Fibroblast of pulmonary artery (primary cell): ENCODE measurements at regions not wholly inside any gene's neighbourhood (a gene's known extent, or its start where the extent isn't known, plus 50 kb on each side); places are given as distances from the start of the nearest gene placed in this dataset.
A peak's percentile ranks its signal among the peaks of the same experiment; 100 is the strongest.

Experiments used
- DNase-seq: peaks from one replicate; pipeline ENCODE4 v3.0.0-alpha.2; 2010; ENCODE audit warnings: low read depth
- H3K4me3 ChIP-seq: replicated peaks from 2 replicates; pipeline ENCODE4 v1.5.1; 2011; ENCODE audit warnings: low read depth, mild to moderate bottlenecking, control low read depth, low read length, moderate library complexity
- TF ChIP-seq, protein P1 (sequence below): IDR thresholded peaks from 2 replicates; pipeline ENCODE4 v1.5.1; 2011; ENCODE audit warnings: mild to moderate bottlenecking, control low read depth, low read length, inconsistent platforms; ENCODE audit errors: missing control alignments

DNA sequence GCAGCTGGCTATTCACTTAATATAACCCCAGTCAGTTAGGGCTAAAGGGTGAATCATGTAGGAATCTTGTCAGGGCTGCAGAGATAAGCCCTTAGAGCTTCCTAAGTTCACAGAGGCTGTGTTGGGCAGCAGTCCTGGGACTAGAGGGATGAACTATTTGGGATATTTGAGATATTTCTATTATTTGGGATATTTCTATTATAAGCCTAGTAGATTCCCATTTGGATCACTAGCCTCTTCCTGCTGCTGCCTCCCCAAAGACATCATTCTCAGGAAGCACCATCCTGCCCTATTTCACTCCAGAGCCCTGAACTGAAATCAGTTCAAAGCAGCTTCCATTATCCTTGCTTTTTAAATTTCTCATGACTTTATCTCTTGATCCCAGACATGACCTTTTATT, 501.3 kb downstream of the NUF2 start:
- TF ChIP-seq, protein P1, sequence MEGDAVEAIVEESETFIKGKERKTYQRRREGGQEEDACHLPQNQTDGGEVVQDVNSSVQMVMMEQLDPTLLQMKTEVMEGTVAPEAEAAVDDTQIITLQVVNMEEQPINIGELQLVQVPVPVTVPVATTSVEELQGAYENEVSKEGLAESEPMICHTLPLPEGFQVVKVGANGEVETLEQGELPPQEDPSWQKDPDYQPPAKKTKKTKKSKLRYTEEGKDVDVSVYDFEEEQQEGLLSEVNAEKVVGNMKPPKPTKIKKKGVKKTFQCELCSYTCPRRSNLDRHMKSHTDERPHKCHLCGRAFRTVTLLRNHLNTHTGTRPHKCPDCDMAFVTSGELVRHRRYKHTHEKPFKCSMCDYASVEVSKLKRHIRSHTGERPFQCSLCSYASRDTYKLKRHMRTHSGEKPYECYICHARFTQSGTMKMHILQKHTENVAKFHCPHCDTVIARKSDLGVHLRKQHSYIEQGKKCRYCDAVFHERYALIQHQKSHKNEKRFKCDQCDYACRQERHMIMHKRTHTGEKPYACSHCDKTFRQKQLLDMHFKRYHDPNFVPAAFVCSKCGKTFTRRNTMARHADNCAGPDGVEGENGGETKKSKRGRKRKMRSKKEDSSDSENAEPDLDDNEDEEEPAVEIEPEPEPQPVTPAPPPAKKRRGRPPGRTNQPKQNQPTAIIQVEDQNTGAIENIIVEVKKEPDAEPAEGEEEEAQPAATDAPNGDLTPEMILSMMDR = no peak
- no peak for DNase-seq
- no peak overlapping the region for H3K4me3 ChIP-seq

- peak; percentile 78 for DNase-seq
- H3K4me3 ChIP-seq = no peak overlapping the region
- TF ChIP-seq, protein P1 = no peak
Observed at GRCh38 chr1:163824006-163824405, 502.3 kb downstream of the NUF2 start.

- H3K4me3 ChIP-seq = no peak overlapping the region
- TF ChIP-seq, protein P1 = no peak
- DNase-seq = no peak
Observed at GRCh38 chr1:163824490-163824889, 502.7 kb downstream of the NUF2 start.

- H3K4me3 ChIP-seq = no peak overlapping the region
- TF ChIP-seq, protein P1 = no peak
Observed at GRCh38 chr1:163826500-163826899, 504.7 kb downstream of the NUF2 start.

GRCh38 chr1:163834778-163835177, 513.0 kb downstream of the NUF2 start:
- no peak for DNase-seq
- TF ChIP-seq, protein P1 = no peak
- no peak overlapping the region for H3K4me3 ChIP-seq

More at GRCh38 chr1:163826500-163826899, 504.7 kb downstream of the NUF2 start:
- no peak for DNase-seq

DNA sequence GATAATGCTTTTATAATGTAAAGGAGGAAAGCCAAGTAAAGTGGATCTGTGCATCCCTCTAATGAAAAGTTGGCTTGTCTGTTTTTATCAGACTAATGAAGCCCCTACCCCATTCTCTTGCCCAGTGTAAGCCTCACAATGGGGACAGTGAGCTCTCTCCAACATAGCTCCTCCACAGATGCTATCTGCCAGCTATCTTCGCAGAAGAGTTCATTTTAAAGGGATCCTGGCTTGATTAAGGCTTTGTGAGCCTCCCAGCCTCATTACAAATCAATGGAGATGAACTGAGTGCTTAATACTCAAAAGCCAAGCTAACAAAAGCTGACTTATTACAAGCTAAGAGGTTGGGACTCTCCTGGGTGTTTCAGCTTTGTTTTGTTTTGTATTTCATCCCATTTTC, 514.7 kb downstream of the NUF2 start:
- TF ChIP-seq, protein P1 = no peak
- no peak overlapping the region for H3K4me3 ChIP-seq
- DNase-seq = no peak

- no peak overlapping the region for H3K4me3 ChIP-seq
- TF ChIP-seq, protein P1 = no peak
- no peak for DNase-seq
Observed at GRCh38 chr1:163837206-163837605, 515.5 kb downstream of the NUF2 start.
